IMR-90 (cell line): ENCODE measurements at regions not wholly inside any gene's neighbourhood (a gene's known extent, or its start where the extent isn't known, plus 50 kb on each side); places are given as distances from the start of the nearest gene placed in this dataset.

Experiments
- ATAC-seq: fragments of 200-7000 bp; cut with Tn5 transposase; 2 replicates; pipeline ENCODE4 v1.9.1; 2020; ENCODE audit warnings: low read depth, mild to moderate bottlenecking, moderate library complexity
- BruUV-seq: library from RNA; stranded (reverse); fragments of 400-500 nt; replicated peaks from 2 replicates; lab custom pipeline; 2021; lab: Mats Ljungman, UMichigan
- CTCF ChIA-PET: fragments of 300-600 bp; formaldehyde crosslinking; extraction: SDS; loops from one replicate; lab custom pipeline; 2021; ENCODE audit warnings: antibody characterized with exemption; lab: Yijun Ruan, JAX
- POLR2A ChIA-PET: fragments of 300-600 bp; sonication (Branson Sonifier 250); formaldehyde crosslinking; loops from one replicate; lab custom pipeline; 2022; ENCODE audit warnings: antibody characterized with exemption; ENCODE audit not compliant: unreplicated experiment; lab: Charles Lee
- DNase-seq: peaks from one replicate; pipeline ENCODE4 v3.0.0; 2013
- H2AFZ ChIP-seq: replicated peaks from 2 replicates; pipeline ENCODE3; 2013; ENCODE audit warnings: low read length, mild to moderate bottlenecking; ENCODE audit not compliant: poor library complexity
- H2AK5ac ChIP-seq: 2 replicates; pipeline ENCODE4 v1.6.1; 2013; ENCODE audit warnings: low read depth, low read length, inconsistent platforms
- H2AK9ac ChIP-seq: replicated peaks from 2 replicates; pipeline ENCODE3; 2013; ENCODE audit warnings: mild to moderate bottlenecking, low read depth, low read length, moderate library complexity; ENCODE audit not compliant: poor library complexity
- H2BK120ac ChIP-seq: 2 replicates; pipeline ENCODE4 v1.6.1; 2013; ENCODE audit warnings: low read depth, low read length, inconsistent platforms
- H2BK15ac ChIP-seq: 3 replicates; pipeline ENCODE4 v1.6.1; 2013; ENCODE audit warnings: low read depth, low read length, inconsistent platforms
- H2BK20ac ChIP-seq: 2 replicates; pipeline ENCODE4 v1.6.1; 2013; ENCODE audit warnings: low read depth, mild to moderate bottlenecking, inconsistent platforms, low read length, moderate library complexity
- H2BK5ac ChIP-seq: 2 replicates; pipeline ENCODE4 v1.6.1; 2013; ENCODE audit warnings: mild to moderate bottlenecking, low read depth, low read length, inconsistent platforms; ENCODE audit not compliant: poor library complexity, severe bottlenecking
- H3K14ac ChIP-seq: replicated peaks from 2 replicates; pipeline ENCODE4 v1.6.1; 2013; ENCODE audit warnings: low read depth, low read length, inconsistent platforms
- H3K18ac ChIP-seq: 2 replicates; pipeline ENCODE4 v1.6.1; 2013; ENCODE audit warnings: low read depth, low read length, control low read depth
- H3K23ac ChIP-seq: 2 replicates; pipeline ENCODE4 v1.6.1; 2013; ENCODE audit warnings: low read depth, low read length, inconsistent platforms
- H3K27ac ChIP-seq: 2 replicates; pipeline ENCODE4 v1.5.1; 2013; ENCODE audit warnings: mild to moderate bottlenecking, control low read depth, low read length; ENCODE audit not compliant: insufficient read depth
- H3K27me3 ChIP-seq: 2 replicates; pipeline ENCODE4 v1.6.1; 2013; ENCODE audit warnings: low read length; ENCODE audit not compliant: control insufficient read depth, insufficient read depth
- H3K36me3 ChIP-seq: 2 replicates; pipeline ENCODE4 v1.6.1; 2013; ENCODE audit warnings: low read length, mixed read lengths; ENCODE audit not compliant: control insufficient read depth, insufficient read depth
- H3K4ac ChIP-seq: 2 replicates; pipeline ENCODE4 v1.6.1; 2013; ENCODE audit warnings: low read depth, low read length, inconsistent platforms
- H3K4me1 ChIP-seq: 2 replicates; pipeline ENCODE4 v1.6.1; 2013; ENCODE audit warnings: low read length, mixed read lengths; ENCODE audit not compliant: control insufficient read depth, insufficient read depth
- H3K4me2 ChIP-seq: 2 replicates; pipeline ENCODE4 v1.6.1; 2013; ENCODE audit warnings: low read depth, mild to moderate bottlenecking, control low read depth, low read length, moderate library complexity
- H3K4me3 ChIP-seq: 2 replicates; pipeline ENCODE4 v1.5.1; 2013; ENCODE audit warnings: low read depth, mild to moderate bottlenecking, control low read depth, low read length, moderate library complexity; ENCODE audit not compliant: insufficient read depth
- H3K56ac ChIP-seq: 2 replicates; pipeline ENCODE4 v1.6.1; 2013; ENCODE audit warnings: low read length, inconsistent platforms; ENCODE audit not compliant: insufficient read depth; ENCODE audit errors: extremely low read depth
- H3K79me1 ChIP-seq, 2 experiments: 2 replicates each; pipeline ENCODE4 v1.6.1; 2013; ENCODE audit warnings: low read length in 2 of 2, inconsistent platforms in 1 of 2, low read depth in 1 of 2
- H3K9ac ChIP-seq: 2 replicates; pipeline ENCODE4 v1.6.1; 2013; ENCODE audit warnings: low read depth, low read length, control low read depth
- H3K9me1 ChIP-seq: 2 replicates; pipeline ENCODE4 v1.6.1; 2013; ENCODE audit warnings: low read length, inconsistent platforms; ENCODE audit not compliant: insufficient read depth
- H3K9me3 ChIP-seq: 2 replicates; pipeline ENCODE4 v1.6.1; 2013; ENCODE audit warnings: low read length; ENCODE audit not compliant: control insufficient read depth, insufficient read depth
- H4K20me1 ChIP-seq: 2 replicates; pipeline ENCODE4 v1.6.1; 2013; ENCODE audit warnings: low read length, inconsistent platforms; ENCODE audit not compliant: insufficient read depth
- H4K5ac ChIP-seq: 2 replicates; pipeline ENCODE4 v1.6.1; 2013; ENCODE audit warnings: mild to moderate bottlenecking, low read depth, low read length, control low read depth
- H4K8ac ChIP-seq, 2 experiments: 2 replicates each; pipeline ENCODE4 v1.6.1; 2013; ENCODE audit warnings: low read depth in 2 of 2, low read length in 2 of 2, control low read depth in 1 of 2, inconsistent platforms in 1 of 2
- H4K91ac ChIP-seq: 2 replicates; pipeline ENCODE4 v1.6.1; 2013; ENCODE audit warnings: low read depth, low read length, inconsistent platforms; ENCODE audit not compliant: insufficient read depth
- CTCF ChIP-seq: conservative IDR thresholded peaks from 2 replicates; pipeline ENCODE4 v1.5.1; 2012; ENCODE audit warnings: mild to moderate bottlenecking, low read depth, low read length, improper control_type of control experiment
- FOS ChIP-seq: fragments of 150-350 bp; IDR thresholded peaks from 2 replicates; pipeline ENCODE4 v1.6.1; 2016; ENCODE audit warnings: low read depth, low read length
- MAZ ChIP-seq: IDR thresholded peaks from 2 replicates; pipeline ENCODE4 v1.6.1; 2012; ENCODE audit warnings: low read depth, mild to moderate bottlenecking, low read length, improper control_type of control experiment, moderate library complexity, borderline replicate concordance
- MXI1 ChIP-seq: IDR thresholded peaks from 2 replicates; pipeline ENCODE4 v1.6.1; 2012; ENCODE audit warnings: low read depth, mild to moderate bottlenecking, low read length, moderate library complexity, borderline replicate concordance
- POLR2A ChIP-seq: IDR thresholded peaks from 2 replicates; pipeline ENCODE4 v1.6.1; 2012; ENCODE audit warnings: mild to moderate bottlenecking, low read depth, low read length
- RAD21 ChIP-seq: IDR thresholded peaks from 2 replicates; pipeline ENCODE4 v1.6.1; 2012; ENCODE audit warnings: low read length, improper control_type of control experiment
- USF2 ChIP-seq: fragments of 150-350 bp; IDR thresholded peaks from 2 replicates; pipeline ENCODE4 v1.6.1; 2017; ENCODE audit warnings: mild to moderate bottlenecking, antibody characterized with exemption, low read length, low read depth
- dilution Hi-C: fragments of 300-500 bp; cut with HindIII; formaldehyde crosslinking; loops from one replicate; pipeline ENCODE4 v1.14.3; 2018; ENCODE audit warnings: low sequenced_read_pairs; ENCODE audit not compliant: unreplicated experiment
- in situ Hi-C: fragments of 300-500 bp; cut with MboI; formaldehyde crosslinking; loops from 3 replicates; pipeline ENCODE4 v1.14.3; 2019; ENCODE audit warnings: low sequenced_read_pairs, inconsistent platforms, mixed read lengths
- intact Hi-C: fragments of 100-400 bp; cut with micrococcal nuclease; formaldehyde crosslinking; loops from 2 replicates; pipeline ENCODE4 v1.10.0; 2022

GRCh38 chr14:59081720-59082119 lies 106.7 kb upstream of the DAAM1 start:
- DNase-seq (no peak), ATAC-seq (no peak)
- H2BK120ac ChIP-seq: no peak overlapping the region
- no peak overlapping the region for H2AK9ac ChIP-seq
- no peak overlapping the region for H3K27ac ChIP-seq
- TF ChIP-seq MAZ: no peak
- TF ChIP-seq FOS: no peak
- TF ChIP-seq CTCF: no peak
- no peak for TF ChIP-seq MXI1
- TF ChIP-seq RAD21: no peak
- no peak for TF ChIP-seq POLR2A
- no peak for TF ChIP-seq USF2
- H2BK5ac ChIP-seq: no peak overlapping the region
- no peak overlapping the region for H2BK20ac ChIP-seq
- ChIA-PET CTCF (no interaction called here), POLR2A (interaction anchor here (0.5 kb wide), 2 partner anchors 133 to 819 kb away, joined by 3 to 9 read pairs; no protein-coding TSS in a partner anchor)
- peaks cover 2% of the 10 kb centered on the region; the same call in 1 of the 2 replicates for H3K27me3 ChIP-seq
- no peak overlapping the region for H3K9ac ChIP-seq
- no peaks in the 10 kb centered on the region for H4K20me1 ChIP-seq
- no peak overlapping the region for H4K8ac ChIP-seq
- intact Hi-C loops: no loop called here
- H3K4me3 ChIP-seq: no peak overlapping the region
- no peak overlapping the region for H4K5ac ChIP-seq
- H3K4me1 ChIP-seq: peaks cover 4% of the 10 kb centered on the region; the same call in 1 of the 2 replicates
- no peak overlapping the region for H4K91ac ChIP-seq
- H3K9me3 ChIP-seq: no peaks in the 10 kb centered on the region
- in situ Hi-C loops: no loop called here
- H2AK5ac ChIP-seq: no peak overlapping the region
- H3K4me2 ChIP-seq: no peak overlapping the region
- H2AFZ ChIP-seq: no peak overlapping the region
- H3K4ac ChIP-seq: no peak overlapping the region
- H3K9me1 ChIP-seq: no peaks in the 10 kb centered on the region
- H3K23ac ChIP-seq: no peak overlapping the region
- no peaks in the 10 kb centered on the region for H3K79me1 ChIP-seq
- H3K36me3 ChIP-seq: no peaks in the 10 kb centered on the region
- no peak overlapping the region for H3K56ac ChIP-seq
- no TSS peak for BruUV-seq
- no peak overlapping the region for H3K14ac ChIP-seq
- no peak overlapping the region for H2BK15ac ChIP-seq
- H3K18ac ChIP-seq: no peak overlapping the region
- dilution Hi-C loops: no loop called here
